HuH-7.5 (cell line): ENCODE measurements at regions not wholly inside any gene's neighbourhood (a gene's known extent, or its start where the extent isn't known, plus 50 kb on each side); places are given as distances from the start of the nearest gene placed in this dataset.
A peak's percentile ranks its signal among the peaks of the same experiment; 100 is the strongest.
"Not testable (repeated sequence)": the region's sequence is repeated elsewhere in the genome, so short reads cannot be mapped to it uniquely, and the experiment has no call there.

Experiments used
- DNase-seq: peaks from one replicate; pipeline ENCODE4 v3.0.0; 2011; ENCODE audit warnings: low spot score

GRCh38 chr6:138662471-138662870 is 111.1 kb upstream of the CCDC28A start:
- no peak for DNase-seq

DNA sequence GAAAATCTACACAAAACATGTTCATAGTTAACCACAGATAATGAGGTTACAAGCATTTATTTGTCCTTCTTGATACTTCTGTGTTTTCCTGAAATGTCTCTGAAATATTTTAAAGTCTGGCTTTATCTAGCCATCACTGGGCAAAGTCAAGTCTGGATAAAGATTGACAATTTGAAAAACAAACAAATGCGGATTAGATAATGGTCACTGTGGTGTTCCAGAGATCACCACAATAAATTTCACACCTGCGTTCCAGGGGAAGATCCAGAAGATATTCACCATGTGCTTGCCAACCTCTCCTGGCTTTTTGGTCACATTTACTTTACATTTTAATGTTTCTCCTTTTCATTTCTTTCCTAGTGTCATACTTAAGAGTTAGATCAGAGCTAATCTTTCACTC is 109.7 kb upstream of the CCDC28A start:
- no peak for DNase-seq

DNA sequence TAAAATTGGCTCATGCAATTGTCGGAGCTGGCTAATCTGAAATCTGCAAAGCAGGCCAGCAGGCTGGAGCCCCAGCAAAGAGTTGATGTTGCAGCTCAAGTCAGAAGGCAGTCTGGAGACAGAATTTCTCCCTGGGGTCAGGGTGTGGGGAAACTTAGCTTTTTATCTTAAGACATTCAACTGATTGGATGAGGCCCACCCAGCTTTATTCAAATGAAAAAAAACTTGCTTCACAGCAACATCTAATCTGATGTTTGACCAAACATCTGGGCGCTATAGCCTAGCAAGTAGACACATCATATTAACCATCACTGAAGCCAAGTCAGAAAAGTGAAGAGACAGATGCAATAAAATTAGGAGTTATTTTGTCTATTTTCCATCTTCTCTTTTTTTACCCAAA is 108.8 kb upstream of the CCDC28A start:
- no peak for DNase-seq

DNA sequence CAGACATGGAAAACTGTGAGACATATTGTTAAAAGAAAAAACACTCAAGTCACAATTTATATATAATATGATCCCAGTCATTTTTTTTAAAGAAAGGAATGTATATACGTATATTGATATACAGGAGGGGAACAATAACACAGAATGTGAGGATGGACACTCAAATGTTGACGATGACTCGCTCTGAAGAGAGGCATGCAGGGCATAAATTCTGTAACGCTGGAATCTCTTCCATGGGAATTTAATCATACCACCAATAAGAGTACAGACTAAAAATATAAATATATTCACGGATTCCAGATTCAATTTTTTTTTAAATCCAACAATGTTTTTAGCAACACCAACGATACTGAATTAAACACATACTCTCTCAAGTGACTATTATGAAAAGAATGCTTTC is 106.9 kb upstream of the CCDC28A start:
- DNase-seq: no peak

DNA sequence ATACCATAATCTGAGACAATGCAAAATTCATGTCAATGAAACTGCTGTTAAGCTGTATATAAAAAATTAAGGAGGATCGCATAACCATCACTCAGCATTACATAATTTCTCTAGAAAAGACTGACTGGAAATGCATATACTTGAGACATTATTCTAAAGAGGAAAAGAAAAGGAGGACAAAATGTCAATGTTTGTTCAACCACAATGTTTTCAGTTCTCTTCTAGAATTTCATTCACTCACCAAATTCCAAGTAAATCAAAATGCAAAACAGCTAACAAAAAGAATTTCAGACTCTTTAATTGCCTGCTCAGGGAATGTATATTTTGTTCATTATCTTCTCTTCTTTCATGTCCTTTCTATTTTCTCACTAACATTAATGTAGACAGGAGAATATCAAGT is 106.2 kb upstream of the CCDC28A start:
- DNase-seq: no peak

GRCh38 chr6:138671351-138671750 is 102.2 kb upstream of the CCDC28A start:
- no peak for DNase-seq

- no peak for DNase-seq
Observed at GRCh38 chr6:138673346-138674014, 100.1 kb upstream of the CCDC28A start.

DNA sequence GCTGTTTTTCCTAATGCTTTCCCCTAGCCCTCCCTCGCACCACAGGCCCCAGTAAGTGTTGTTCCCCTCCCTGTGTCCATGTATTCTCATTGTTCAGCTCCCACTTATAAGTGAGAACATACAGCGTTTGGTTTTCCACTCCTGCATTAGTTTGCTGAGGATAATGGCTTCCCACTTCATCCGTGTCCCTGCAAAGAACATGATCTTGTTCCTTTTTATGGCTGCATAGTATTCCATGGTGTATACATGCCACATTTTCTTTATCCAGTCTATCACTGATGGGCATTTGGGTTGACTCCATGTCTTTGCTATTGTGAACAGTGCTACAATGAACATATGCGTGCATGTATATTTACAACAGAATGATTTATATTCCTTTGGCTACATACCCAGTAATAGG is 99.1 kb upstream of the CCDC28A start:
- DNase-seq: not testable (repeated sequence)

GRCh38 chr6:138677538-138677937 is 96.0 kb upstream of the CCDC28A start:
- no peak for DNase-seq

DNA sequence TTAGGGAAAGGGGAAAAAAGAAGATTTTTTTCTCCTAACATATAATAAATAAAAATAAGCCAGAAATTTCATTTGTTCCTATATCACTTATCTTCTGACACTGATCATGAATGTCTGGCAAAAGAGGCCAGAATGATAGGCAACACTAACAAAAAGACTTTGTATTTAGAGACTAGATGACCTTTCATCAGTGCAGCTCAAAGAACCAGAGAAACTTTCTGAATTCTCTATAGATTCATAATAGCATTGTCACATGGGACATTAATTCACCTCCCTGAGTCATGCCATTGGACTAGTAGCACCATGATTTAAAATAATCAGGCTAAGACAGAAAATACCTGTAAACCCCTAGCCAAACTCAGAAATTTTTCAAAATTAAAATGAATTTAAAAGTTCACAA is 95.4 kb upstream of the CCDC28A start:
- DNase-seq: no peak

- DNase-seq: no peak
Observed at GRCh38 chr6:138680085-138680484, 93.5 kb upstream of the CCDC28A start.

DNA sequence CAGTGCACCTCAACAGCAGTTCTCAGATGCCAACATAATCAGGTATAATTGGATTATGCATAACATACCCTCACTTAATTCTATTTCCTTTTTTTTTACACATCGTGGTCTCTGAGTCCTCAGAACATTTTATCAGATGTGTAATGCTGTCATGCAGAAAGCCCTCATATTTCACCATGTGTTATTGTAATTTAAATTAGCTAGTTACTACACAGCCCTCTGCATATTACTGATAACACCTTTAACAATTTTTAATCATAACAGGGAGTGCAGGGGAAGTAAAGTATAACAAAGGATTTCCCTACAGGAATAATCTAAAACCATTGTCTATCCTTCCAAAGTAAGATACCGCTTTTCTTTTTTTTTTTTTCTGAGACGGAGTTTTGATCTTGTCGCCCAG is 91.9 kb upstream of the CCDC28A start:
- DNase-seq: no peak

- no peak for DNase-seq
Observed at GRCh38 chr6:138682704-138683527, 90.7 kb upstream of the CCDC28A start.

DNA sequence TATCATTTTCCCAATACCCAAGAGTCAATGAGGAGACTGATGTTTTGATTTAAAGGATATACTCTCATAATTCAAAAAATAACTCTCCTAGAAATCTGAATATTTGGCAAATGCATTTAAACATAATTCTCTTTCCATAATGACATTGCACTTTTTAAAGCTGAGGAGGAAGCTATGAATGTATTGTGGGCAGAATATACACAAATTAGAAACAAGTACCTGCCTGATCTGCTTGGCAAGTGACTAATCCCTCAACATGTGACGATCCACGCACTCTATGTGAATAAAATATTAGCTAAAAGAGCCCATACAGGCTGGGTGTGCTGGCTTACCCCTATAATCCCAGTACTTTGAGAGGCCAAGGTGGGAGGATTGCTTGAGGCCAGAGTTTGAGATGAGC is 88.3 kb upstream of the CCDC28A start:
- DNase-seq: no peak

DNA sequence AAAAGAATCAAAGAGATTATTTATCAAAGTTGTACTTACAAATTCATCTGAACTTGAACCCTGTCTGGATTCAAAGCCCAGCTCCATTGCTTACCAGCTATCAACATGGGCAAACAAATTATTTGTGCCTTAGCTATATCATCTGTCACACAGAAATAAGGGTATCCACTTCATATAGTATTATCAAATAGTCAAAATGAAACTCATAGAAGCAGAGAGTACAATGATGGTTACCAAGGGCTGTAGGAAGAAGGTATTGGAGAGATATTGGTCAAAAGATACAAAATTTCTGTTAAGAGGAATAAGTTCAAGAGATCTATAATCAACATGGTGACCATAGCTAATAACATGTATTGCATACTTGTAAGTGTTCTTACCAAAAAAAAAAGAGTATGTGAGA is 87.8 kb upstream of the CCDC28A start:
- DNase-seq: no peak

GRCh38 chr6:138688580-138688979 is 85.0 kb upstream of the CCDC28A start:
- no peak for DNase-seq

- DNase-seq: no peak
Observed at GRCh38 chr6:138689849-138690248, 83.7 kb upstream of the CCDC28A start.

- no peak for DNase-seq
Observed at GRCh38 chr6:138690975-138691594, 82.5 kb upstream of the CCDC28A start.

DNA sequence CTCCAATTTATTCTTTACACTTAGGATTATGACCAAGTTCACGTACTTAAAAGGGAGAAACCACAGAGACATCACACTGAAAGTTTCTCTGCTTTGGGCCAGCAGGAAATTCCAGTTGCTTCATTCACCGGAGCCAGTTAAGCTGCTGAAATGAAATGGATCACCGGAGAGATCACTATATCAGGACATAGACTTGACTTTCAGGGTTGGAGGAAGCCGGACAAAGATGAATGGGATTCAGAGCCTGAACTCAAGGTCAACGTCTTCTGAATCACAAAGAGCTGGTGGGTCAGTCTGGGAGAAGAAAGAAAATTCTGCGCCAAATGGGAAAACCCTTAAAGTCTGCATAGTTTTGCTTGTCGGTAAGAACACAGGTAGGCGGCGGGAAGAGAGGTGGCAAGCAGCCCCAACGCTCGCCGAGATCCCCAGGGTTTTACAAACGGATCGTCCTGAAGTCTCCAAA is 81.9 kb upstream of the CCDC28A start:
- DNase-seq: peak; percentile 33

DNA sequence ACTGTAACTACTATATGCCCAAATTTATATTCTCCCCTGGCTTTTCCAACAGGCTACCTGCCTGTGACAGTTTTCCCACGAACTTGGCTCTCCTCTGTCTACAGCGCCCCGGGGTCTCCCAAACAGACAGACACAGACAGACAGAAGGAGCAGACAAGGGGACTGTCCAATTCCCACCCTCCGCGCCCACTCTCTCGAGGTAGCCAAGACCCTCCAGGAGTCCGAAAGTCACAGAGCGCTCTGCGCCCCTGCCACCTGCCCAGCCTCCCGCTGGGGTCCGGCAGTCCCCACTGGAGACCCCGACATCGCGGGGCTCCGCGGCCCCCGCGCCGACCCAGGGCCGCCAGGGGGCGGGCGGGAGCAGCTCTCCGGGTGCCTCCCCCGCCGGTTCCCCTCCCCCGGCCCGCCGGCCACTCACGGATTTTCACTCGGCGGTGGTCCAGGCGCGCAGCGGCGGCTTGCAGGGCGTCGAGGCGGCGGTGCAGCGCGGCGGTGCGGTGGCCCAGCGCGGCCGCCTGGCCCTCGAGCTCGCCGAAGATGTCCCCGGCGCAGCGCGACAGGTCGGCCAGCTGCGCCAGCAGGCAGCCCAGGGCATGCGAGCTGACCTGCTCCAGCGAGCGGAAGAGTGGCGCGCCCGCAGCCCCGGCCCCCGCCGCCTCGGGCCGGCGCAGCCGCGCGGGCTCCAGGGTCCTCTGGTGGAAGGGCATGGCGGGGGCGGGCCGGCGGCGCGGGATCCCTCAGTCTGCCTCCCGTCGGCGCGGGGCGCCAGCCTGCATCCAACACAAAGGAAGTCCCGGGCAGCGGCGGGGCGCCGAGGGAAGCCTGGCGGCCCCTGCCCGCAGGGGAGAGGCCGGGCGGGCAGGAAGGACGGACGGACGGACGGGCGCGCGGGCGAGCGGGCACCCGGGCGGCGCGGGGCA is 81.3 kb upstream of the CCDC28A start:
- peak; percentile 91 for DNase-seq

- DNase-seq: peak; percentile 86
Observed at GRCh38 chr6:138692978-138693909, 80.3 kb upstream of the CCDC28A start.
